Nephron progenitor cell (in vitro differentiated cells): ENCODE measurements at regions not wholly inside any gene's neighbourhood (a gene's known extent, or its start where the extent isn't known, plus 50 kb on each side); places are given as distances from the start of the nearest gene placed in this dataset.

Source experiments
- DNase-seq: peaks from one replicate; pipeline ENCODE4 v3.0.0; 2021
- H3K27ac Mint-ChIP-seq: 2 replicates; pipeline ENCODE4 v1.8.0; 2021; ENCODE audit warnings: mild to moderate bottlenecking, moderate library complexity, mixed read lengths
- H3K27me3 Mint-ChIP-seq: 2 replicates; pipeline ENCODE4 v1.8.0; 2021; ENCODE audit warnings: mild to moderate bottlenecking, low read depth, mixed read lengths; ENCODE audit not compliant: poor library complexity
- H3K36me3 Mint-ChIP-seq: 2 replicates; pipeline ENCODE4 v1.8.0; 2021; ENCODE audit warnings: low read depth, mixed read lengths
- H3K4me1 Mint-ChIP-seq: 2 replicates; pipeline ENCODE4 v1.8.0; 2021; ENCODE audit warnings: mixed read lengths
- H3K4me3 Mint-ChIP-seq: 2 replicates; pipeline ENCODE4 v1.8.0; 2021; ENCODE audit warnings: mild to moderate bottlenecking, moderate library complexity, mixed read lengths
- H3K9me3 Mint-ChIP-seq: 2 replicates; pipeline ENCODE4 v1.8.0; 2021; ENCODE audit warnings: mild to moderate bottlenecking, moderate library complexity, mixed read lengths
- TF ChIP-seq, protein P1 (sequence below): fragments of 200-600 bp; sonication (generic); IDR thresholded peaks from 2 replicates; pipeline ENCODE4 v1.5.0; 2021; ENCODE audit warnings: antibody characterized with exemption

DNA sequence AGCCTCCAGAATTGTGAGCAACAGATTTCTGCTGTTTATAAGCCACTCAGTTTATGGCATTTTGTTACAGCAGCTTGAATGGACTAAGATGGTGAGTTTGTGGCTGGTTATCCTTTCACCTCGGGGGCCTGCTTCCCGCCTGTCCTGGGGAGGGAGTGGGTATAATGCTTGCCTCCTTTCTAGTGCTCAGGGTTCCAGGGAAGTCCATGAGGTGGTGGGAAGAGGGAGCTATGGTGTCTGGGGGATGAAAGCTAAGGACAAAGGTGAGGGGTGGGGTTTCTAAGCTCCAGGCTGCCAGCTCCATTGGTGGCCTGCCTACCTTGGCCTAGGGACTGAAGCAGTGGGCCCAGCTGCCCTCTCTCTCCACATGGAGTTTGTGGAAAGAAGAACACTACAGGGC lies 50.2 kb upstream of the SDK2 start:
- TF ChIP-seq, protein P1, sequence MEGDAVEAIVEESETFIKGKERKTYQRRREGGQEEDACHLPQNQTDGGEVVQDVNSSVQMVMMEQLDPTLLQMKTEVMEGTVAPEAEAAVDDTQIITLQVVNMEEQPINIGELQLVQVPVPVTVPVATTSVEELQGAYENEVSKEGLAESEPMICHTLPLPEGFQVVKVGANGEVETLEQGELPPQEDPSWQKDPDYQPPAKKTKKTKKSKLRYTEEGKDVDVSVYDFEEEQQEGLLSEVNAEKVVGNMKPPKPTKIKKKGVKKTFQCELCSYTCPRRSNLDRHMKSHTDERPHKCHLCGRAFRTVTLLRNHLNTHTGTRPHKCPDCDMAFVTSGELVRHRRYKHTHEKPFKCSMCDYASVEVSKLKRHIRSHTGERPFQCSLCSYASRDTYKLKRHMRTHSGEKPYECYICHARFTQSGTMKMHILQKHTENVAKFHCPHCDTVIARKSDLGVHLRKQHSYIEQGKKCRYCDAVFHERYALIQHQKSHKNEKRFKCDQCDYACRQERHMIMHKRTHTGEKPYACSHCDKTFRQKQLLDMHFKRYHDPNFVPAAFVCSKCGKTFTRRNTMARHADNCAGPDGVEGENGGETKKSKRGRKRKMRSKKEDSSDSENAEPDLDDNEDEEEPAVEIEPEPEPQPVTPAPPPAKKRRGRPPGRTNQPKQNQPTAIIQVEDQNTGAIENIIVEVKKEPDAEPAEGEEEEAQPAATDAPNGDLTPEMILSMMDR, result no peak
- peaks cover 27% of the 10 kb centered on the region for H3K27me3 Mint-ChIP-seq
- H3K4me1 Mint-ChIP-seq, result peaks cover 39% of the 10 kb centered on the region
- no peak overlapping the region for H3K4me3 Mint-ChIP-seq
- H3K27ac Mint-ChIP-seq, result no peak overlapping the region
- no peak for DNase-seq
- no peaks in the 10 kb centered on the region for H3K36me3 Mint-ChIP-seq
- H3K9me3 Mint-ChIP-seq, result no peaks in the 10 kb centered on the region

DNA sequence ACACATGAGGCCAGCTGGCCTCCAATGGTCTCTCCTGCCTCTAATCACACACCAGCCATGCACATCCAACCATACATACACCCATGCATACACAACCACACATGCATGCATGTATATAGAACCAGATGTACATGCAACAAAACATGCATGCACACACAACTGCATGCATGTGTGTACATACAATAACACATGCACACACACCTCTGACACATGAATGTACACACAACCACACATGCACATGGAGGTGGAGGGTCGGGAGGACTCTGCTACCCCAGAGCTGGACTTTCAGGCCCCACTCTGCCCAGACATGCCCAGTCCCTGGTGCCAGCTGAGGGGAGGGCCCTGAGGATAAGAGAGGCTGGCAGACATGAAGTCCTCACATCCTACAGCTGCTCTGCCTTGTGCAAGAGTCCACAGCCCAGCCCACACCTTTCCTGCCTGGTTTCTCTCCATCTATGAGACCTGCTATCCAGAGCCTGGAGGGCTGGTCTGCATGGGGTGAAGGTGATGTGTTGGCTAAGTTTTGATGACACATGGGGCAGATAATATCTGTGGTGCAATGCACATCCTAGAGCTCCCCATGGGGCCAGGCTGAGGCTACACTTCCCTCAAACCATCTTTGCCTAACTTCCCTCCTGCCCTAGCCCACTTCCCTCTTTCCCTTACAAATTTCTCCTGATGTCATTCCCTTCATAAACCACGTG lies 50.9 kb upstream of the SDK2 start:
- Mint-ChIP-seq H3K27me3 (peaks cover 27% of the 10 kb centered on the region), H3K9me3 (no peaks in the 10 kb centered on the region), H3K4me3 (no peak overlapping the region), H3K27ac (no peak overlapping the region), H3K4me1 (peaks cover 32% of the 10 kb centered on the region), H3K36me3 (no peaks in the 10 kb centered on the region)
- no peak for DNase-seq
- TF ChIP-seq, protein P1, result no peak

DNA sequence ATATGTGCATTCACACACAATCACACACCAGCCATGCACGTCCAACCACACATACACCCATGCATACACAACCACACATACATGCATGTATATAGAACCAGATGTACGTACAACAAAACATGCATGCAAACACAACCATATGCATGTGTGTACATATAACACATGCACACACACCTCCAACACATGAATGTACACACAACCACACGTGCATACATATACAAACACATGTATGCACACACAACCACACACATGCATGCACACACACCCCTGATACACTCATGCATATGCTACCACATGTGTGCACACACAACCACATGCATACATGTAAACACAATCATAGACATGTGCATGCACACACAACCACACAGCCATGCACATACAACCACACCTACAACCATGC lies 52.0 kb upstream of the SDK2 start:
- TF ChIP-seq, protein P1, result no peak
- Mint-ChIP-seq H3K27ac (no peak overlapping the region), H3K4me1 (peaks cover 22% of the 10 kb centered on the region), H3K27me3 (peaks cover 36% of the 10 kb centered on the region), H3K9me3 (no peaks in the 10 kb centered on the region), H3K4me3 (no peak overlapping the region), H3K36me3 (no peaks in the 10 kb centered on the region)
- no peak for DNase-seq

DNA sequence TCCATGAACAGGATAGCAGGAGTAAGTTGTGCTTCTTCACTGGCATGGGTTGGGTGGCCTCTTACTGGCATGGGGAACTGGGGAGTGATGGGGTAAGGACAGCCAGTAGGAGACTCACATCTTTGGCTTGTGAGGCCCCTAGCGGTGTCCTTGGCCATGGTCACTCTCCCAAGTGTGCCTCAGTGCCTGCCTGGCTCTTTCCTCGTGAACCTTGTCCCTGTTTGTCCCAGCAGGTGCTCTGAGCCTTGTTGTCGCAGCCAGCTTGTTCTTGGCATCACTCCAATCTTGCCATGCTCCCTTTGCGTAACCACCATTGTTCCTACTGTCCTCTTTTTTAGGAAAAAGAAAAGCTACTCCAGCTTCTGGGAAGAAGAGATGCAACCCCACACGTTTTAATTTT lies 53.6 kb upstream of the SDK2 start:
- no peak overlapping the region for H3K27ac Mint-ChIP-seq
- DNase-seq, result no peak
- H3K27me3 Mint-ChIP-seq, result peaks cover 43% of the 10 kb centered on the region
- H3K36me3 Mint-ChIP-seq, result no peaks in the 10 kb centered on the region
- peaks cover 6% of the 10 kb centered on the region for H3K9me3 Mint-ChIP-seq
- TF ChIP-seq, protein P1, result no peak
- no peak overlapping the region for H3K4me3 Mint-ChIP-seq
- peaks cover 5% of the 10 kb centered on the region for H3K4me1 Mint-ChIP-seq

DNA sequence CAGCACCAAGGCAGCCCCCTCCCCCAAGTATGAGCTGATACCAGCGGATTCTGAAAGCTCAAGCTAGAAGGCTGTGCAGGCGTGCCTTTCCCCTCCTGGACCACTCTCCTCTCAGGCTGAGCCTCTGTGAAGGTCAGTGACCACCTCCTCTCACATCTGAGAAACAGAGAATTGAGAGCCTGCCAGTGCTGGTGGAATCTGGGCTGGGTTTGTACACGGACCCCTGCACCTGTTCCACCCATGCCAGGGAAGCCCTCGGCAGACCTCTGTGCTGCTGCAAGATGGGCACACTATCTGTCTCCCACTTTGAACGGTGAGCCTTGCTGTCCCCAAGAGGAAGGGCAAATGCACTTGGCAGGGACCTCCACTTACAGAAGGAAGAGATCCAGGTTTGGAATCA lies 54.7 kb upstream of the SDK2 start:
- no peak for DNase-seq
- H3K9me3 Mint-ChIP-seq, result peaks cover 6% of the 10 kb centered on the region
- no peak overlapping the region for H3K4me3 Mint-ChIP-seq
- H3K36me3 Mint-ChIP-seq, result no peaks in the 10 kb centered on the region
- peaks cover 8% of the 10 kb centered on the region for H3K4me1 Mint-ChIP-seq
- H3K27me3 Mint-ChIP-seq, result peaks cover 43% of the 10 kb centered on the region
- TF ChIP-seq, protein P1, result no peak
- H3K27ac Mint-ChIP-seq, result no peak overlapping the region

DNA sequence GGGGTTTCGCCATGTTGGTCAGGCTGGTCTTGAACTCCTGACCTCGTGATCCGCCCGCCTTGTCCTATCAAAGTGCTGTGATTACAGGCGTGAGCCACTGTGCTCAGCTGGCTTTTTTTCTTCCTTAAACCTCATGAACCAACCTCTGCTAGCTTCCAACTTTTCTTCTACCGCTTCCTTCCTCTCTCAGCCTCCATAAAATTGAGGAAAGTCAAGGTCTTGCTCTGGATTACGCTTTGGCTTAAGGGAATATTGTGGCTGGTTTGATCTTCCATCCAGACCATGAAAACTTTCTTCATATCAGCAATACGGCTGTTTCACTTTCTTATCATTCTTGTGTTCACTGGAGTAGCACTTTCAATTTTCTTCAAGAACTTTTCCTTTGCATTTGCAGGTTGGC lies 57.5 kb upstream of the SDK2 start:
- Mint-ChIP-seq H3K4me3 (no peak overlapping the region), H3K36me3 (no peaks in the 10 kb centered on the region), H3K4me1 (peaks cover 19% of the 10 kb centered on the region), H3K9me3 (peaks cover 6% of the 10 kb centered on the region), H3K27ac (no peak overlapping the region), H3K27me3 (peaks cover 43% of the 10 kb centered on the region)
- TF ChIP-seq, protein P1, result no peak
- DNase-seq, result no peak
